OCI-LY7 (cell line): ENCODE measurements at regions not wholly inside any gene's neighbourhood (a gene's known extent, or its start where the extent isn't known, plus 50 kb on each side); places are given as distances from the start of the nearest gene placed in this dataset.

Source experiments
- BruUV-seq: library from RNA; stranded (reverse); fragments of 400-500 nt; replicated peaks from 2 replicates; lab custom pipeline; 2021; lab: Mats Ljungman, UMichigan
- CTCF ChIA-PET: fragments of 300-600 bp; sonication (Branson Sonifier 250); formaldehyde crosslinking; loops from one replicate; lab custom pipeline; 2022; ENCODE audit warnings: antibody characterized with exemption; ENCODE audit not compliant: unreplicated experiment; lab: Charles Lee
- POLR2A ChIA-PET: fragments of 300-600 bp; sonication (Branson Sonifier 250); formaldehyde crosslinking; loops from one replicate; lab custom pipeline; 2022; ENCODE audit warnings: antibody characterized with exemption; lab: Charles Lee
- DNase-seq: peaks from one replicate; pipeline ENCODE4 v3.0.0-alpha.2; 2015; ENCODE audit warnings: low spot score
- H2AFZ ChIP-seq: fragments of 200-600 bp; sonication (generic), shearing (Covaris generic); 2 replicates; pipeline ENCODE4 v1.6.1; 2014; ENCODE audit warnings: mild to moderate bottlenecking, antibody characterized with exemption, low read length, moderate library complexity
- H3K27ac ChIP-seq: fragments of 200-600 bp; sonication (generic); 2 replicates; pipeline ENCODE4 v1.5.1; 2014; ENCODE audit warnings: mixed run types, low read depth, mild to moderate bottlenecking, moderate library complexity, low read length, inconsistent platforms; ENCODE audit not compliant: poor library complexity, severe bottlenecking
- H3K36me3 ChIP-seq: fragments of 200-600 bp; sonication (generic); 2 replicates; pipeline ENCODE4 v1.6.1; 2014; ENCODE audit warnings: mild to moderate bottlenecking, antibody characterized with exemption, low read length, moderate library complexity, mixed read lengths; ENCODE audit not compliant: insufficient read depth
- H3K4me1 ChIP-seq: fragments of 200-600 bp; sonication (generic); 2 replicates; pipeline ENCODE4 v1.5.1; 2014; ENCODE audit warnings: mild to moderate bottlenecking, low read length; ENCODE audit not compliant: insufficient read depth, poor library complexity, severe bottlenecking
- H3K4me2 ChIP-seq: fragments of 200-600 bp; sonication (generic); 2 replicates; pipeline ENCODE4 v1.6.1; 2014; ENCODE audit warnings: mild to moderate bottlenecking, low read length
- H3K4me3 ChIP-seq: fragments of 200-600 bp; sonication (generic); 2 replicates; pipeline ENCODE4 v1.5.1; 2014; ENCODE audit warnings: mild to moderate bottlenecking, low read depth, low read length; ENCODE audit not compliant: poor library complexity, severe bottlenecking
- H3K79me2 ChIP-seq: fragments of 200-600 bp; sonication (generic); 2 replicates; pipeline ENCODE4 v1.6.1; 2016; ENCODE audit warnings: low read depth, mild to moderate bottlenecking, low read length, moderate library complexity, mixed read lengths; ENCODE audit not compliant: insufficient read depth
- H3K9me2 ChIP-seq: fragments of 200-600 bp; sonication (generic); 2 replicates; pipeline ENCODE4 v1.6.1; 2016; ENCODE audit warnings: mild to moderate bottlenecking, low read length, mixed read lengths; ENCODE audit not compliant: insufficient read depth
- H3K9me3 ChIP-seq: fragments of 200-600 bp; sonication (generic); 2 replicates; pipeline ENCODE4 v1.6.1; 2014; ENCODE audit warnings: mild to moderate bottlenecking, mixed run types, low read length, mixed read lengths
- H4K20me1 ChIP-seq: fragments of 200-600 bp; sonication (generic); 2 replicates; pipeline ENCODE4 v1.6.1; 2014; ENCODE audit warnings: mild to moderate bottlenecking, antibody characterized with exemption, low read length, moderate library complexity, mixed read lengths; ENCODE audit not compliant: insufficient read depth
- EZH2phosphoT487 ChIP-seq: fragments of 200-600 bp; sonication (generic); IDR thresholded peaks from 2 replicates; pipeline ENCODE4 v1.6.1; 2018; ENCODE audit warnings: low read depth, borderline replicate concordance, mild to moderate bottlenecking, mixed run types, antibody characterized with exemption, low read length, moderate library complexity, mixed read lengths
- intact Hi-C: fragments of 100-400 bp; cut with micrococcal nuclease; formaldehyde crosslinking; loops from one replicate; pipeline ENCODE4 v1.10.0; 2022; ENCODE audit not compliant: unreplicated experiment
- TF ChIP-seq, protein P1 (sequence below): fragments of 200-600 bp; sonication (generic); conservative IDR thresholded peaks from 2 replicates; pipeline ENCODE4 v1.5.1; 2014; ENCODE audit warnings: mild to moderate bottlenecking, antibody characterized with exemption, low read length, moderate library complexity, mixed read lengths

DNA sequence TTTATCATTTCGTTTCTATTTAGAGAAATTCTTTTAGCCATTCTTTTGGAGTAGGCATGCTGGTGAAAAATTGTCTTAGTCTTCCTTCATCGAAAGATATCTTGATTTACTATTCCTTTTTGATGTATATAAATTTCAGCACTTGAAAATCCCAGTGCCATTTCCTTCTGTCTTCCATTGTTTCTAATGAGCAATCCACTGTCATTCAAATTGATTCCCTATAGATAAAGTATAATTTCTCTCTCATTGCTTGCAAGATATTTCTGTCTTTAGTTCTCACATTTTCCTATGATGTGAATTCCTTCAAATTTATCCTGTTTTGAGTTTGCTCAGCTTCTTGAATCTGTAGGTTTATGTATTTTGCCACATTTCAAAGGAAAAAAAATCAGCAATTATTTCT, 251.1 kb upstream of the CHD6 start:
- Histone ChIP-seq H3K4me2 (no peak overlapping the region), H3K9me2 (no peaks in the 10 kb centered on the region), H3K4me1 (no peaks in the 10 kb centered on the region), H4K20me1 (no peaks in the 10 kb centered on the region), H3K9me3 (no peaks in the 10 kb centered on the region), H3K79me2 (no peaks in the 10 kb centered on the region), H3K27ac (no peak overlapping the region), H2AFZ (no peak overlapping the region), H3K4me3 (no peak overlapping the region), H3K36me3 (no peaks in the 10 kb centered on the region)
- ChIA-PET CTCF (no interaction called here), POLR2A (no interaction called here)
- no TSS peak for BruUV-seq
- DNase-seq = no peak
- TF ChIP-seq EZH2phosphoT487 = no peak
- intact Hi-C loops = no loop called here

DNA sequence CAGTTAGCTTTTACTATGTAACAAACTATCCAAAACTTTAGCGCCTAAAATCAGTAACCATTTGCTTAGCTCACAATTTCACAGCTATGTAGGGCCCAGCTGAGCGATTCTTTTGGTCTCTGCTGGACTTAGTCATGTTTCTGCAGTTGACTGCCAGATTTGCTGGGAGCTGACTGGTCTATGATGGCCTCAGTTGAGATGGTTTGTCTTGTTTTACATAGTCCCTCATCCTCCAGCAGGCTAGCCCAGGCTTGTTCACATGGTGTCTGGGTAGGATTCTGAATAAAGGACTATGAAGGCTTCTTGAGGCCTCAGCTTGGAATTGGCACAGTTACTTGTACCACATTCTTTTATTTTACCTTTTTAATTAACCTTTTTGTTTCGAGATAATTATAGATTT, 247.8 kb upstream of the CHD6 start:
- Histone ChIP-seq H3K4me1 (no peaks in the 10 kb centered on the region), H2AFZ (no peak overlapping the region), H3K4me3 (no peak overlapping the region), H3K27ac (no peak overlapping the region), H3K9me2 (no peaks in the 10 kb centered on the region), H3K9me3 (no peaks in the 10 kb centered on the region), H3K4me2 (no peak overlapping the region), H3K79me2 (no peaks in the 10 kb centered on the region), H3K36me3 (no peaks in the 10 kb centered on the region), H4K20me1 (no peaks in the 10 kb centered on the region)
- intact Hi-C loops = no loop called here
- ChIA-PET POLR2A (no interaction called here), CTCF (no interaction called here)
- no TSS peak for BruUV-seq
- TF ChIP-seq, protein P1, sequence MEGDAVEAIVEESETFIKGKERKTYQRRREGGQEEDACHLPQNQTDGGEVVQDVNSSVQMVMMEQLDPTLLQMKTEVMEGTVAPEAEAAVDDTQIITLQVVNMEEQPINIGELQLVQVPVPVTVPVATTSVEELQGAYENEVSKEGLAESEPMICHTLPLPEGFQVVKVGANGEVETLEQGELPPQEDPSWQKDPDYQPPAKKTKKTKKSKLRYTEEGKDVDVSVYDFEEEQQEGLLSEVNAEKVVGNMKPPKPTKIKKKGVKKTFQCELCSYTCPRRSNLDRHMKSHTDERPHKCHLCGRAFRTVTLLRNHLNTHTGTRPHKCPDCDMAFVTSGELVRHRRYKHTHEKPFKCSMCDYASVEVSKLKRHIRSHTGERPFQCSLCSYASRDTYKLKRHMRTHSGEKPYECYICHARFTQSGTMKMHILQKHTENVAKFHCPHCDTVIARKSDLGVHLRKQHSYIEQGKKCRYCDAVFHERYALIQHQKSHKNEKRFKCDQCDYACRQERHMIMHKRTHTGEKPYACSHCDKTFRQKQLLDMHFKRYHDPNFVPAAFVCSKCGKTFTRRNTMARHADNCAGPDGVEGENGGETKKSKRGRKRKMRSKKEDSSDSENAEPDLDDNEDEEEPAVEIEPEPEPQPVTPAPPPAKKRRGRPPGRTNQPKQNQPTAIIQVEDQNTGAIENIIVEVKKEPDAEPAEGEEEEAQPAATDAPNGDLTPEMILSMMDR = no peak
- TF ChIP-seq EZH2phosphoT487 = no peak
- DNase-seq = no peak

DNA sequence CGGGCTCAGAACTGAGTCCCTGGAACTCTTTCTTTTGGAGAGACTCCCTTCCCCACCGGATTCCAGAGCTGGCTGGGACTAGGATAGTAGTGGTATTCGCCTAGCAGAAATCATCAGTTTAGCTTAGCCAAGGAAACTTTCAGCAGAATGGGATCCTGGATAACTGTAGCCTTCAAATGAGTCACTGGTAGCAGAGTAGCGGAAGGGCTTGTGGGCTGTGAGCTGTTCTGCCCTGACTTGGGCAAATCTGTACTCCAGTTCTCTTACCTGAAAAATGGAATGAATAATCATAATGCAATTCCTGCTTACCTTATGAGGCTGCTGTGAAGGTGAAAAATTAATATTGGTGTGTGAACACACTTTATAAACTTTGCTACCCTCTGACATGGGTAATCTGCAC, 244.3 kb upstream of the CHD6 start:
- DNase-seq = no peak
- Histone ChIP-seq H2AFZ (no peak overlapping the region), H3K4me1 (no peaks in the 10 kb centered on the region), H3K4me2 (no peak overlapping the region), H3K9me2 (no peaks in the 10 kb centered on the region), H3K27ac (no peak overlapping the region), H3K36me3 (no peaks in the 10 kb centered on the region), H4K20me1 (no peaks in the 10 kb centered on the region), H3K9me3 (no peaks in the 10 kb centered on the region), H3K79me2 (no peaks in the 10 kb centered on the region), H3K4me3 (no peak overlapping the region)
- intact Hi-C loops = no loop called here
- TF ChIP-seq, protein P1 = no peak
- TF ChIP-seq EZH2phosphoT487 = no peak
- ChIA-PET CTCF (no interaction called here), POLR2A (no interaction called here)
- no TSS peak for BruUV-seq
